IMR-90 (cell line): ENCODE measurements at regions not wholly inside any gene's neighbourhood (a gene's known extent, or its start where the extent isn't known, plus 50 kb on each side); places are given as distances from the start of the nearest gene placed in this dataset.

Experiments
- ATAC-seq: fragments of 200-7000 bp; cut with Tn5 transposase; 2 replicates; pipeline ENCODE4 v1.9.1; 2020; ENCODE audit warnings: low read depth, mild to moderate bottlenecking, moderate library complexity
- BruUV-seq: library from RNA; stranded (reverse); fragments of 400-500 nt; replicated peaks from 2 replicates; lab custom pipeline; 2021; lab: Mats Ljungman, UMichigan
- CTCF ChIA-PET: fragments of 300-600 bp; formaldehyde crosslinking; extraction: SDS; loops from one replicate; lab custom pipeline; 2021; ENCODE audit warnings: antibody characterized with exemption; lab: Yijun Ruan, JAX
- POLR2A ChIA-PET: fragments of 300-600 bp; sonication (Branson Sonifier 250); formaldehyde crosslinking; loops from one replicate; lab custom pipeline; 2022; ENCODE audit warnings: antibody characterized with exemption; ENCODE audit not compliant: unreplicated experiment; lab: Charles Lee
- DNase-seq: peaks from one replicate; pipeline ENCODE4 v3.0.0; 2013
- H2AFZ ChIP-seq: replicated peaks from 2 replicates; pipeline ENCODE3; 2013; ENCODE audit warnings: low read length, mild to moderate bottlenecking; ENCODE audit not compliant: poor library complexity
- H2AK5ac ChIP-seq: 2 replicates; pipeline ENCODE4 v1.6.1; 2013; ENCODE audit warnings: low read depth, low read length, inconsistent platforms
- H2AK9ac ChIP-seq: replicated peaks from 2 replicates; pipeline ENCODE3; 2013; ENCODE audit warnings: mild to moderate bottlenecking, low read depth, low read length, moderate library complexity; ENCODE audit not compliant: poor library complexity
- H2BK120ac ChIP-seq: 2 replicates; pipeline ENCODE4 v1.6.1; 2013; ENCODE audit warnings: low read depth, low read length, inconsistent platforms
- H2BK15ac ChIP-seq: 3 replicates; pipeline ENCODE4 v1.6.1; 2013; ENCODE audit warnings: low read depth, low read length, inconsistent platforms
- H2BK20ac ChIP-seq: 2 replicates; pipeline ENCODE4 v1.6.1; 2013; ENCODE audit warnings: low read depth, mild to moderate bottlenecking, inconsistent platforms, low read length, moderate library complexity
- H2BK5ac ChIP-seq: 2 replicates; pipeline ENCODE4 v1.6.1; 2013; ENCODE audit warnings: mild to moderate bottlenecking, low read depth, low read length, inconsistent platforms; ENCODE audit not compliant: poor library complexity, severe bottlenecking
- H3K14ac ChIP-seq: replicated peaks from 2 replicates; pipeline ENCODE4 v1.6.1; 2013; ENCODE audit warnings: low read depth, low read length, inconsistent platforms
- H3K18ac ChIP-seq: 2 replicates; pipeline ENCODE4 v1.6.1; 2013; ENCODE audit warnings: low read depth, low read length, control low read depth
- H3K23ac ChIP-seq: 2 replicates; pipeline ENCODE4 v1.6.1; 2013; ENCODE audit warnings: low read depth, low read length, inconsistent platforms
- H3K27ac ChIP-seq: 2 replicates; pipeline ENCODE4 v1.5.1; 2013; ENCODE audit warnings: mild to moderate bottlenecking, control low read depth, low read length; ENCODE audit not compliant: insufficient read depth
- H3K27me3 ChIP-seq: 2 replicates; pipeline ENCODE4 v1.6.1; 2013; ENCODE audit warnings: low read length; ENCODE audit not compliant: control insufficient read depth, insufficient read depth
- H3K36me3 ChIP-seq: 2 replicates; pipeline ENCODE4 v1.6.1; 2013; ENCODE audit warnings: low read length, mixed read lengths; ENCODE audit not compliant: control insufficient read depth, insufficient read depth
- H3K4ac ChIP-seq: 2 replicates; pipeline ENCODE4 v1.6.1; 2013; ENCODE audit warnings: low read depth, low read length, inconsistent platforms
- H3K4me1 ChIP-seq: 2 replicates; pipeline ENCODE4 v1.6.1; 2013; ENCODE audit warnings: low read length, mixed read lengths; ENCODE audit not compliant: control insufficient read depth, insufficient read depth
- H3K4me2 ChIP-seq: 2 replicates; pipeline ENCODE4 v1.6.1; 2013; ENCODE audit warnings: low read depth, mild to moderate bottlenecking, control low read depth, low read length, moderate library complexity
- H3K4me3 ChIP-seq: 2 replicates; pipeline ENCODE4 v1.5.1; 2013; ENCODE audit warnings: low read depth, mild to moderate bottlenecking, control low read depth, low read length, moderate library complexity; ENCODE audit not compliant: insufficient read depth
- H3K56ac ChIP-seq: 2 replicates; pipeline ENCODE4 v1.6.1; 2013; ENCODE audit warnings: low read length, inconsistent platforms; ENCODE audit not compliant: insufficient read depth; ENCODE audit errors: extremely low read depth
- H3K79me1 ChIP-seq, 2 experiments: 2 replicates each; pipeline ENCODE4 v1.6.1; 2013; ENCODE audit warnings: low read length in 2 of 2, inconsistent platforms in 1 of 2, low read depth in 1 of 2
- H3K9ac ChIP-seq: 2 replicates; pipeline ENCODE4 v1.6.1; 2013; ENCODE audit warnings: low read depth, low read length, control low read depth
- H3K9me1 ChIP-seq: 2 replicates; pipeline ENCODE4 v1.6.1; 2013; ENCODE audit warnings: low read length, inconsistent platforms; ENCODE audit not compliant: insufficient read depth
- H3K9me3 ChIP-seq: 2 replicates; pipeline ENCODE4 v1.6.1; 2013; ENCODE audit warnings: low read length; ENCODE audit not compliant: control insufficient read depth, insufficient read depth
- H4K20me1 ChIP-seq: 2 replicates; pipeline ENCODE4 v1.6.1; 2013; ENCODE audit warnings: low read length, inconsistent platforms; ENCODE audit not compliant: insufficient read depth
- H4K5ac ChIP-seq: 2 replicates; pipeline ENCODE4 v1.6.1; 2013; ENCODE audit warnings: mild to moderate bottlenecking, low read depth, low read length, control low read depth
- H4K8ac ChIP-seq, 2 experiments: 2 replicates each; pipeline ENCODE4 v1.6.1; 2013; ENCODE audit warnings: low read depth in 2 of 2, low read length in 2 of 2, control low read depth in 1 of 2, inconsistent platforms in 1 of 2
- H4K91ac ChIP-seq: 2 replicates; pipeline ENCODE4 v1.6.1; 2013; ENCODE audit warnings: low read depth, low read length, inconsistent platforms; ENCODE audit not compliant: insufficient read depth
- BHLHE40 ChIP-seq: fragments of 150-350 bp; IDR thresholded peaks from 2 replicates; pipeline ENCODE4 v1.6.1; 2016; ENCODE audit warnings: mild to moderate bottlenecking, low read depth, low read length
- CEBPB ChIP-seq: IDR thresholded peaks from 2 replicates; pipeline ENCODE4 v1.6.1; 2012; ENCODE audit warnings: low read depth, low read length, improper control_type of control experiment
- CHD1 ChIP-seq: IDR thresholded peaks from 2 replicates; pipeline ENCODE4 v1.6.1; 2012; ENCODE audit warnings: low read depth, low read length, improper control_type of control experiment
- MAZ ChIP-seq: IDR thresholded peaks from 2 replicates; pipeline ENCODE4 v1.6.1; 2012; ENCODE audit warnings: low read depth, mild to moderate bottlenecking, low read length, improper control_type of control experiment, moderate library complexity, borderline replicate concordance
- MXI1 ChIP-seq: IDR thresholded peaks from 2 replicates; pipeline ENCODE4 v1.6.1; 2012; ENCODE audit warnings: low read depth, mild to moderate bottlenecking, low read length, moderate library complexity, borderline replicate concordance
- NFE2L2 ChIP-seq: fragments of 150-350 bp; IDR thresholded peaks from 2 replicates; pipeline ENCODE4 v1.6.1; 2016; ENCODE audit warnings: low read depth, mild to moderate bottlenecking, low read length
- POLR2A ChIP-seq: IDR thresholded peaks from 2 replicates; pipeline ENCODE4 v1.6.1; 2012; ENCODE audit warnings: mild to moderate bottlenecking, low read depth, low read length
- RAD21 ChIP-seq: IDR thresholded peaks from 2 replicates; pipeline ENCODE4 v1.6.1; 2012; ENCODE audit warnings: low read length, improper control_type of control experiment
- SMC3 ChIP-seq: fragments of 150-350 bp; IDR thresholded peaks from 2 replicates; pipeline ENCODE4 v1.6.1; 2016; ENCODE audit warnings: low read depth, mild to moderate bottlenecking, antibody characterized with exemption, low read length, moderate library complexity
- USF2 ChIP-seq: fragments of 150-350 bp; IDR thresholded peaks from 2 replicates; pipeline ENCODE4 v1.6.1; 2017; ENCODE audit warnings: mild to moderate bottlenecking, antibody characterized with exemption, low read length, low read depth
- WGBS, 2 experiments: methylation state at CpG; one replicate each; pipeline versions ENCODE4 v1.1.5 to v1.1.7; 2013; ENCODE audit warnings: missing lambda C conversion rate in 2 of 2; ENCODE audit not compliant: insufficient read length in 1 of 2; ENCODE audit errors: extremely low coverage in 2 of 2; 5-methylcytosine and 5-hydroxymethylcytosine counted together
- dilution Hi-C: fragments of 300-500 bp; cut with HindIII; formaldehyde crosslinking; loops from one replicate; pipeline ENCODE4 v1.14.3; 2018; ENCODE audit warnings: low sequenced_read_pairs; ENCODE audit not compliant: unreplicated experiment
- in situ Hi-C: fragments of 300-500 bp; cut with MboI; formaldehyde crosslinking; loops from 3 replicates; pipeline ENCODE4 v1.14.3; 2019; ENCODE audit warnings: low sequenced_read_pairs, inconsistent platforms, mixed read lengths
- intact Hi-C: fragments of 100-400 bp; cut with micrococcal nuclease; formaldehyde crosslinking; loops from 2 replicates; pipeline ENCODE4 v1.10.0; 2022

- Histone ChIP-seq H3K4me1 (peaks cover 8% of the 10 kb centered on the region), H4K8ac (no peak overlapping the region), H3K27ac (no peak overlapping the region)
Measured at GRCh38 chr1:29634746-29635335, 398.5 kb downstream of the PTPRU start.

More at GRCh38 chr1:29634746-29635335, 398.5 kb downstream of the PTPRU start:
- Histone ChIP-seq H3K18ac (no peak overlapping the region), H3K9ac (no peak overlapping the region), H2BK120ac (no peak overlapping the region), H3K4me3 (no peak overlapping the region), H2AFZ (no peak overlapping the region), H3K79me1 (no peaks in the 10 kb centered on the region), H2BK5ac (no peak overlapping the region), H3K56ac (no peak overlapping the region), H3K14ac (no peak overlapping the region), H3K36me3 (no peaks in the 10 kb centered on the region), H3K27me3 (no peaks in the 10 kb centered on the region), H3K23ac (no peak overlapping the region), H4K91ac (no peak overlapping the region), H3K4ac (no peak overlapping the region), H3K9me3 (no peaks in the 10 kb centered on the region), H4K20me1 (no peaks in the 10 kb centered on the region), H3K4me2 (no peak overlapping the region), H2AK9ac (no peak overlapping the region), H2BK20ac (no peak overlapping the region), H2AK5ac (no peak overlapping the region), H4K5ac (no peak overlapping the region), H3K9me1 (peaks cover 4% of the 10 kb centered on the region; the same call in 1 of the 2 replicates), H2BK15ac (no peak overlapping the region)
- POLR2A ChIA-PET: no interaction called here
- no TSS peak for BruUV-seq
- CTCF ChIA-PET: no interaction called here
- intact Hi-C loops (no loop called here), in situ Hi-C loops (no loop called here), dilution Hi-C loops (no loop called here)
- 60% methylated on average over 1 of the region's 7 CpGs; no CpG with 5 or more reads in 1 of the 2 experiments for WGBS, 2 experiments
- DNase-seq: no peak
- no peak for TF ChIP-seq NFE2L2
- TF ChIP-seq RAD21: no peak
- TF ChIP-seq POLR2A: no peak
- no peak for TF ChIP-seq USF2
- TF ChIP-seq MAZ: no peak
- no peak for TF ChIP-seq SMC3
- no peak for TF ChIP-seq MXI1
- no peak for TF ChIP-seq BHLHE40
- no peak for TF ChIP-seq CEBPB
- TF ChIP-seq CHD1: no peak
- no peak for ATAC-seq
